Activated T-helper 17 cell treated with anti-CD3 and anti-CD28 coated beads, Interleukin-2, amount 50 U/mL, for 72 hours (primary cell): ENCODE measurements at regions not wholly inside any gene's neighbourhood (a gene's known extent, or its start where the extent isn't known, plus 50 kb on each side); places are given as distances from the start of the nearest gene placed in this dataset.

Experiments
- ATAC-seq: fragments of 150-1000 bp; cut with Tn5 transposase; replicated peaks from 2 replicates; pipeline ENCODE4 v1.10.0; 2021; ENCODE audit warnings: mild to moderate bottlenecking, moderate library complexity
- H3K27ac Mint-ChIP-seq: one replicate; pipeline ENCODE4 v1.8.0; 2022; ENCODE audit warnings: mixed read lengths
- H3K27me3 Mint-ChIP-seq: one replicate; pipeline ENCODE4 v1.8.0; 2022; ENCODE audit warnings: mixed read lengths
- H3K36me3 Mint-ChIP-seq: one replicate; pipeline ENCODE4 v1.8.0; 2022; ENCODE audit warnings: low read depth, mild to moderate bottlenecking, mixed read lengths
- H3K4me1 Mint-ChIP-seq: one replicate; pipeline ENCODE4 v1.8.0; 2022; ENCODE audit warnings: mixed read lengths
- H3K4me3 Mint-ChIP-seq: one replicate; pipeline ENCODE4 v1.8.0; 2022; ENCODE audit warnings: mild to moderate bottlenecking, mixed read lengths
- H3K9me3 Mint-ChIP-seq: one replicate; pipeline ENCODE4 v1.8.0; 2022; ENCODE audit warnings: mixed read lengths

GRCh38 chr11:91394727-91395414 is 829.7 kb upstream of the FAT3 start:
- Mint-ChIP-seq H3K36me3 (no peaks in the 10 kb centered on the region), H3K9me3 (peaks cover 32% of the 10 kb centered on the region), H3K4me1 (no peaks in the 10 kb centered on the region), H3K4me3 (no peak overlapping the region), H3K27me3 (no peaks in the 10 kb centered on the region), H3K27ac (no peak overlapping the region)
- ATAC-seq = no peak

GRCh38 chr11:91394073-91394726 is 830.4 kb upstream of the FAT3 start:
- no peaks in the 10 kb centered on the region for H3K36me3 Mint-ChIP-seq
- no peak for ATAC-seq

GRCh38 chr11:91382946-91383345 is 841.7 kb upstream of the FAT3 start:
- ATAC-seq = no peak
- no peaks in the 10 kb centered on the region for H3K36me3 Mint-ChIP-seq

More at GRCh38 chr11:91394073-91394726, 830.4 kb upstream of the FAT3 start:
- peaks cover 32% of the 10 kb centered on the region for H3K9me3 Mint-ChIP-seq
- no peak overlapping the region for H3K4me3 Mint-ChIP-seq
- H3K27me3 Mint-ChIP-seq = no peaks in the 10 kb centered on the region
- H3K27ac Mint-ChIP-seq = no peak overlapping the region
- no peaks in the 10 kb centered on the region for H3K4me1 Mint-ChIP-seq

GRCh38 chr11:91374794-91375193 is 849.8 kb upstream of the FAT3 start:
- Mint-ChIP-seq H3K4me3 (no peak overlapping the region), H3K27me3 (no peaks in the 10 kb centered on the region), H3K36me3 (no peaks in the 10 kb centered on the region), H3K9me3 (peaks cover 6% of the 10 kb centered on the region), H3K4me1 (no peaks in the 10 kb centered on the region), H3K27ac (no peak overlapping the region)
- ATAC-seq = no peak

More at GRCh38 chr11:91382946-91383345, 841.7 kb upstream of the FAT3 start:
- Mint-ChIP-seq H3K27ac (no peak overlapping the region), H3K4me1 (no peaks in the 10 kb centered on the region), H3K9me3 (peaks cover 29% of the 10 kb centered on the region), H3K27me3 (no peaks in the 10 kb centered on the region), H3K4me3 (no peak overlapping the region)

- Mint-ChIP-seq H3K4me3 (no peak overlapping the region), H3K27ac (no peak overlapping the region), H3K36me3 (no peaks in the 10 kb centered on the region), H3K9me3 (peaks cover 9% of the 10 kb centered on the region), H3K27me3 (no peaks in the 10 kb centered on the region), H3K4me1 (no peaks in the 10 kb centered on the region)
- ATAC-seq = no peak
These were observed 851.1 kb upstream of the FAT3 start for GRCh38 chr11:91373497-91373896.

- H3K36me3 Mint-ChIP-seq = no peaks in the 10 kb centered on the region
- no peak for ATAC-seq
- H3K4me3 Mint-ChIP-seq = no peak overlapping the region
- H3K9me3 Mint-ChIP-seq = peaks cover 17% of the 10 kb centered on the region
- H3K27ac Mint-ChIP-seq = no peak overlapping the region
- no peaks in the 10 kb centered on the region for H3K4me1 Mint-ChIP-seq
- H3K27me3 Mint-ChIP-seq = no peaks in the 10 kb centered on the region
These were observed 857.8 kb upstream of the FAT3 start for GRCh38 chr11:91366816-91367215.

- Mint-ChIP-seq H3K36me3 (no peaks in the 10 kb centered on the region), H3K4me3 (no peak overlapping the region), H3K27ac (no peak overlapping the region), H3K9me3 (peaks cover 17% of the 10 kb centered on the region), H3K4me1 (no peaks in the 10 kb centered on the region), H3K27me3 (no peaks in the 10 kb centered on the region)
- no peak for ATAC-seq
These were observed 858.5 kb upstream of the FAT3 start for GRCh38 chr11:91365986-91366585.

- H3K9me3 Mint-ChIP-seq = peaks cover 14% of the 10 kb centered on the region
- no peak overlapping the region for H3K27ac Mint-ChIP-seq
- ATAC-seq = no peak
- no peaks in the 10 kb centered on the region for H3K4me1 Mint-ChIP-seq
- no peak overlapping the region for H3K4me3 Mint-ChIP-seq
- H3K36me3 Mint-ChIP-seq = no peaks in the 10 kb centered on the region
- no peaks in the 10 kb centered on the region for H3K27me3 Mint-ChIP-seq
These were observed 873.7 kb upstream of the FAT3 start for GRCh38 chr11:91350931-91351330.

- Mint-ChIP-seq H3K4me3 (no peak overlapping the region), H3K36me3 (no peaks in the 10 kb centered on the region), H3K27me3 (no peaks in the 10 kb centered on the region), H3K4me1 (no peaks in the 10 kb centered on the region), H3K27ac (no peak overlapping the region), H3K9me3 (peaks cover 4% of the 10 kb centered on the region)
- no peak for ATAC-seq
These were observed 897.9 kb upstream of the FAT3 start for GRCh38 chr11:91326751-91327150.

GRCh38 chr11:91326280-91326679 is 898.3 kb upstream of the FAT3 start:
- H3K9me3 Mint-ChIP-seq = peaks cover 4% of the 10 kb centered on the region
- H3K36me3 Mint-ChIP-seq = no peaks in the 10 kb centered on the region
- no peak overlapping the region for H3K27ac Mint-ChIP-seq
- no peaks in the 10 kb centered on the region for H3K4me1 Mint-ChIP-seq
- no peaks in the 10 kb centered on the region for H3K27me3 Mint-ChIP-seq
- no peak overlapping the region for H3K4me3 Mint-ChIP-seq
- ATAC-seq = no peak

- H3K36me3 Mint-ChIP-seq = no peaks in the 10 kb centered on the region
- no peak for ATAC-seq
- H3K27ac Mint-ChIP-seq = no peak overlapping the region
- no peaks in the 10 kb centered on the region for H3K4me1 Mint-ChIP-seq
- H3K9me3 Mint-ChIP-seq = peaks cover 7% of the 10 kb centered on the region
- H3K4me3 Mint-ChIP-seq = no peak overlapping the region
- H3K27me3 Mint-ChIP-seq = no peaks in the 10 kb centered on the region
These were observed 910.1 kb upstream of the FAT3 start for GRCh38 chr11:91314521-91314920.

GRCh38 chr11:91312541-91312940 is 912.1 kb upstream of the FAT3 start:
- H3K4me1 Mint-ChIP-seq = no peaks in the 10 kb centered on the region
- H3K36me3 Mint-ChIP-seq = no peaks in the 10 kb centered on the region
- H3K9me3 Mint-ChIP-seq = no peaks in the 10 kb centered on the region
- H3K27ac Mint-ChIP-seq = no peak overlapping the region
- H3K4me3 Mint-ChIP-seq = no peak overlapping the region
- H3K27me3 Mint-ChIP-seq = no peaks in the 10 kb centered on the region
- no peak for ATAC-seq

- ATAC-seq = no peak
- H3K4me1 Mint-ChIP-seq = no peaks in the 10 kb centered on the region
- no peaks in the 10 kb centered on the region for H3K27me3 Mint-ChIP-seq
- H3K27ac Mint-ChIP-seq = no peak overlapping the region
- H3K4me3 Mint-ChIP-seq = no peak overlapping the region
- no peaks in the 10 kb centered on the region for H3K36me3 Mint-ChIP-seq
- peaks cover 3% of the 10 kb centered on the region for H3K9me3 Mint-ChIP-seq
These were observed 914.5 kb upstream of the FAT3 start for GRCh38 chr11:91310085-91310484.

- H3K27ac Mint-ChIP-seq = no peak overlapping the region
- H3K9me3 Mint-ChIP-seq = peaks cover 3% of the 10 kb centered on the region
- no peaks in the 10 kb centered on the region for H3K36me3 Mint-ChIP-seq
- no peak for ATAC-seq
- H3K4me3 Mint-ChIP-seq = no peak overlapping the region
- H3K27me3 Mint-ChIP-seq = no peaks in the 10 kb centered on the region
- no peaks in the 10 kb centered on the region for H3K4me1 Mint-ChIP-seq
These were observed 916.5 kb upstream of the FAT3 start for GRCh38 chr11:91308069-91308468.

GRCh38 chr11:91305402-91305801 is 919.2 kb upstream of the FAT3 start:
- no peaks in the 10 kb centered on the region for H3K36me3 Mint-ChIP-seq
- peaks cover 7% of the 10 kb centered on the region for H3K9me3 Mint-ChIP-seq
- H3K4me1 Mint-ChIP-seq = no peaks in the 10 kb centered on the region
- H3K27ac Mint-ChIP-seq = no peak overlapping the region
- no peaks in the 10 kb centered on the region for H3K27me3 Mint-ChIP-seq
- H3K4me3 Mint-ChIP-seq = no peak overlapping the region
- no peak for ATAC-seq
